GM18909 (cell line): ENCODE measurements at regions not wholly inside any gene's neighbourhood (a gene's known extent, or its start where the extent isn't known, plus 50 kb on each side); places are given as distances from the start of the nearest gene placed in this dataset.

ENCODE experiments used
- ATAC-seq: cut with Tn5 transposase; IDR thresholded peaks from one replicate; pipeline ENCODE4 v1.9.1; 2021; ENCODE audit warnings: mild to moderate bottlenecking; ENCODE audit not compliant: unreplicated experiment, poor library complexity

DNA sequence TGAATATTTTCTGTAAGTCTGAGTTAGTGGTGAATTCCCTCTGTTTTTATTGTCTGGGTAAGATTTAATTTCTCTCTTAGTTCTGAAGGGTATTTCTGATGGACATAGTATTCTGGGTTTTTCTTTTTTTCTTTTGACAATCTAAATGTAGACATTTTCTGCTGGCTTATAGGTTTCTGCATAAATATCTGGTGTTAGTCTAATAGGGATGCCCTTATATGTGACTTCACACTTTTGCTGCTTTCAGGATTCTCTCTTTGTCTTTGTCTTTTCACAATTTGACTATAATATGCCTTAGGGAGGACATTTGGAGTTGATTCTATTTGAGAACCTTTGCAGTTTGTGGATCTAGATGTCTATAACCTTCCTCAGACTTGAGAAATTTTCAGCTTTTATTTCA is 667.2 kb downstream of the EPHA7 start:
- no peak for ATAC-seq

GRCh38 chr6:92748131-92748530 is 671.2 kb downstream of the EPHA7 start:
- ATAC-seq: no peak

GRCh38 chr6:92737983-92738382 is 681.4 kb downstream of the EPHA7 start:
- ATAC-seq: no peak

GRCh38 chr6:92723390-92723931 is 695.9 kb downstream of the EPHA7 start:
- no peak for ATAC-seq

DNA sequence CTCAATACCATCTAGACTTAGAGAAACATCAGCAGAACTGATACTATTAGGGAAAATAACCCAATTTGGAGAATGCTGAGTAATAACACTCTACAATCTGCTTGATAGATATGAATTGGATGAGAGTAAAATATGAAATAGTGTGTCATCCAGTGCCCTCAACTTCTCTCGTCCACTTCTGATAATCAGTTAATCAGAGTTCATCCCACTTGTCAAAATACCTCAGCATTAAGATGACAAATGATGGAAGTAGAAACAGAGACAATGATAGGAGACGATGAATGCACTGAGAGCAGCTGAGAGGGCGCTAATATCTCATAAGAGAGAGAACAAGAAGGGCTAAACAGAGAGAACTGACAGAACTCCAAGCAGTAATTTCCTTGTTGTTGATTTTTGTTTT is 699.6 kb downstream of the EPHA7 start:
- no peak for ATAC-seq

DNA sequence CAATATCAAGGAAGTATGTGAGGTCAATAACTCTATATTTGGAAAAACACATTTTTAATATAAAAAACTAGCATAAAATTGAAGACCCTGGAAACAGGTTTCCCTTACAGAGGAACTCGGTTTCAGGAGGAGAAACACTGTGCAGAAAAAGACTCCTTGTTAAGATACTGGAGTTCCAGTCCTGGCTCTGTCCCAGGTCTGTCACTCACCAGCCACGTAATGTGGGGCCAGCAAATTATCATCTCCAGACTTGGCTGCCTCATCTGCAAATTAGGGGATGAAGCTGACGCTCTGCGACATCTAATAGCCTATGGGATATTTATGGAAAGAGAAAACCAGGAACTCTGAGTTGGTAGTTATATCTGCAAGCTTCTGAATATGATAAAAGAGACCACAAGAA is 702.7 kb downstream of the EPHA7 start:
- ATAC-seq: no peak

DNA sequence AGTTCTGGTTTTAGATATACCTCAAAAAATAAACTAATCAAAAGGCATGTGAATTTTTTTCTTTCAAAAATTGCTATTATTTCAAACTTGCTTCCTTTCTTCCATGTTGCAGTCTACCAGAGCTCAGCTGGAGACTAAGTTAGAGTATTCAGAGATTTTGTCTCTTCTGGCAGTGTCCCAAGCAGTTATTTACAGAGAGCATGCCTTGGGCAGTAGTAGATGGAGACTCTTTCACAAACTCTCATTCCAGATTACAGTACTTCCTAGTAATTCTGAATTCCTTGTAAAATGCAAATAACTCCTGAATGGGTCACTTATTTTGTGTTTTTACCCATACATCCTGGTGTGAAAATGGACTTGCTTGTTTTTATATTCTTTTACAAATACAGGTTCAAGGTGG is 703.4 kb downstream of the EPHA7 start:
- ATAC-seq: no peak

DNA sequence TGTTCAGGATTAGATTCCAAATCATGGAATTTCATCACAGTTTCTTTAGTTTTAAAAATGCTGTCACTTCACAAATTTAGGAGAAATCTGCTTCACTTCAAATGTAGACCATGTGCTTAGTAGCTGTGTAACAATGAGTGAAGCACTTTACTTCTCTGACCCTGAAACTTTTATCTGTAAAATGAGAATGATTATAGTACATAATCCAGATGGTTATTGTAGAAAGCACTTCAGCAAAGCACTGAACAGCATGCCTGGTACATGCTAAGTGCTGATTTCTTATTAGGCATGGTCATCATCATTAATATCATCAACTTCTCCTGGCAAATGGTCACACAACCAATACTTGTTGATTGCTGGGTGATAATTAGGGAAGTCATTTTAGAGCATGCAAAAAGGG is 705.0 kb downstream of the EPHA7 start:
- ATAC-seq: no peak

GRCh38 chr6:92710048-92710447 is 709.3 kb downstream of the EPHA7 start:
- peak; percentile 91 for ATAC-seq

DNA sequence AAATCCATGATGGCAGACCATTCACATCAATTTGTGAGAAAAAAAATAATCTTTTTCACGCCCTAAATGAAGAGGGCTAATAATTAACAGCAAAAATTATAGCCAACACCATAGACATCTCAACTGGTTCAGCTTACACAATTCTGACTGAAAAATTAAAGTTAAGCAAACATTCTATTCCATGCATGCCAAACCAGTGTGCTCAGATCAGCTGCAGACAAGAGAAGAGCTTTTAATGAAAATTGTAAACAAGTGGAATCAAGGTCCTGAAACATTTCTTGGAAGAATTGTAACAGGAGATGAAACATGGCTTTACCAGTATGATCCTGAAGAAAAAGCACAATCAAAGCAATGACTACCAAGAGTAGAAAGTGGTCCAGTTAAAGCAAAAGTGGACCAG is 710.4 kb downstream of the EPHA7 start:
- ATAC-seq: no peak

- ATAC-seq: no peak
These were observed 711.1 kb downstream of the EPHA7 start for GRCh38 chr6:92708270-92708669.

- no peak for ATAC-seq
These were observed 712.4 kb downstream of the EPHA7 start for GRCh38 chr6:92706976-92707375.

GRCh38 chr6:92701425-92702096 is 717.8 kb downstream of the EPHA7 start:
- ATAC-seq: no peak

- no peak for ATAC-seq
These were observed 718.9 kb downstream of the EPHA7 start for GRCh38 chr6:92700411-92700810.

DNA sequence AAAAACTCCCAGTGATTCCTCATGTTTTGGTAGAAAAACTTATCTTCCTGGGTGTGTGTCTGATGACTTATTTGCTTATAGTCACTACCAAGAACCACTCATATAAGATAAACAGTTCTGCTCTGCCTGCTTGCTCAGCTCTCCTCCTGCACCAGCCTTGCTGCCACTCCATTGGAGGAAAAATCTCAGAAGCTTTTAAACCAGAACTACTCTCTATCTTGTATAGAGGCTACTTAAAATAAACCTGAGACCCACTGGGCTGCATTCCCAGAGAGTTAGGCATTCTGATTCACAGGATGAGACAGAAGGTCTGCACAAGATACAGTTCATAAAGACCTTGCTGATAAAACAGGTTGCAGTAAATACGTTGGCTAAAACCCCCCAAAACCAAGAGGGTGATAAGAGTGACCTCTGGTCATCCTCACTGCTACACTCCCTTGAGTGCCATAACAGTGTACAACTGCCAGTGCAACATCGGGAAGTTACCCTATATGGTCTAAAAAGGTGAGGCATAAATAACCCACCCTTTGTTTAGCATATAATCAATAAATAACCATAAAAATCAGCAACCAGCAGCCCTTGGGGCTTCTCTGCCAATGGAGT is 728.3 kb downstream of the EPHA7 start:
- no peak for ATAC-seq

- no peak for ATAC-seq
These were observed 731.0 kb downstream of the EPHA7 start for GRCh38 chr6:92688342-92688741.

GRCh38 chr6:92687278-92687677 is 732.1 kb downstream of the EPHA7 start:
- ATAC-seq: no peak

DNA sequence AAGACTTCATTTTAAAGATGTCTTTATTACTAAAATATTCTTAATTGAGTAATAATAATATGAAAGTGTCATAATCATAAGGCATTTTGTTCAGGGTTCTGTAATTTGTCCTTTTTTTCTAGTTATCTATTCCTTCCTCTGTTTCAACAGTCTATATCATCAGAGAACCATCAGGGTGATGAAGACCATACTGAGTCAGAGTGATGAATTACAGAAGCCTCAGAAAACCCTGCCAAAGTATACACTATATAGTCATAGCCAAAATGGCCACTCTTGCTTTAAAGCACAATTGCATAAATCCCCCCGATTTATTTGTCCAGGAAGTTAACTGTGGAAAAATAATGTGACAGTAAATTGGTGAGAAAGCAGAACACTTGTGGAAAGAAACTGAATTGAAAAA is 735.0 kb downstream of the EPHA7 start:
- no peak for ATAC-seq

DNA sequence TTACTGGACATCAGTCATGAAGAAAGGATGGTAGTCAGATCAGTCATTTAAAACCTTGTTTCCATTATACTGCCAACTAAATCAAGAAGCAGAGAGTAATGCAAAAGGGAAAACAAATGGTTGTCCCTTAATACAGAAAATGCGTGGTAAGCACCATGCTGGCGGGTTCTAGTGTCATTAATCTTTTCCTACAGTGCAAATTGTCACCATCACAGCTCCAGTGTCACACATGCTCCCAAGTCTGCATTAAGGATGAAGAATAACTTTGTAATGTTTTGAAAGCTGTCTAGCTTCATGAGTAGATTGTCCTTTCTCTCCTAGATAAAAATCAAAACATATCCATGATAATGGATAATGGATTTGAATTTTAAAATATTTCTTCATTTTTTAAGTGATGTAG is 735.6 kb downstream of the EPHA7 start:
- ATAC-seq: no peak

DNA sequence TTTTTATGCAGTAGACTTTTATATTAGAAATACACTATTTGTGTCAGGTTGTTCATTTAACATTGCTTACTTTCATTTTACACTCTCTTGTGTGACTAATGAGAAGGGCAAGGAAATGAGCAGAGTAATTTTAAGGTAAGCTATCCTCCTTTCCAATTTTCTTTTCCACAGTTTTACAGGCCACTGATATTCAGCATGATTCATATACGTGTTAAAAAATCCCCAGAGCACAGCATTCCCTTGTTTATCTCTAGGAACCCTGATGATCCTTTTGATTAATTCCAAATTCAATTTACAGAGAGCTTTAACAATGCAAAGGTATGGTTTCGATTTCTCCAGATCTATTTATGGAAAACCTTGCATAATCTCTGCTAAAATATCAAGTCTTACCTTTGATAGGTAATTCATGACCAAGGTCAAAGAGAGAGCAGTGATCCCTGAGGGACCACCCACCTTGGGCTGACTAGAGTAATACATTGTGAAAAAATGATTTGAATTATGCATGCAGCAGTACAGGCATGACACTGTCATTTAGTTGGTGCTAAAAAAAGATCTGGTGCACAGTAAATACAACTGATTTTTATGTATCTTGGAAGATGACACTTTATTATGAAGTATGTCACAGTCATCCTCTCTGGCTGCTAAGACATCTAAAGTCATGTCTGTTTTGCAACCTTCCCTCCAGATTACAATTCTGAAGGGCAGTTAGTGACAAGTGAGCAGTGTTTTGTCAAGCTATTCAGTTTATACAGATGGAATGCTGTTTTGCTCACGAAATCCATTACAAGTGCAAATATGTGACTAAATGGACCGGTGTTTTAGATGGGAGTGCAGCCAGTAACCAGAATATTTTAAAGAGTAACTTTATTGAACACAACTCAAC is 736.6 kb downstream of the EPHA7 start:
- ATAC-seq: no peak

DNA sequence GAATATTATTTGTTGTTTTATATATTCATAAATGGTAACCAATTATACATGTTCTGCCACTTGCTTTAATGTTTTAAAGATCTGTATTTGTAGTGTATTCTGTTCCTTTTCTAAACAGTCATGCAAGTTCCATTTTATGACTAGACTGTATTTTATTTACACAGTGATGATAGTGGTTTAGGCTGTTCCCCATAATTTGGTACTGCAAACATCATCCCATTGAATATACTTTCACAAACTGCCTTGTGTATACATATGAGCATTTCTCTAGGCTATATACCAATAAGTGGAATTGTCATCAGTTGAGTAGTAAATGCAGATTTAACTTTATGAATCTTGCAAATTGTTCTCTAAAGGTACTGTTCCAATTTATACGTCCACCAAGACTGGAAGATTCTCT is 738.0 kb downstream of the EPHA7 start:
- ATAC-seq: no peak
